Vagina (tissue), 2 donors: ENCODE measurements at regions not wholly inside any gene's neighbourhood (a gene's known extent, or its start where the extent isn't known, plus 50 kb on each side); places are given as distances from the start of the nearest gene placed in this dataset.

Source experiments
- CTCF ChIP-seq, 3 experiments: fragments of 450-650 bp in 2 of 3; fragments of 200-600 bp in 1 of 3; sonication (generic) in 1 of 3; IDR thresholded peaks; one replicate each; pipeline ENCODE4 v1.5.1; 2017 to 2019; ENCODE audit warnings: antibody characterized with exemption in 3 of 3, mild to moderate bottlenecking in 2 of 3, moderate library complexity in 2 of 3
- POLR2AphosphoS5 ChIP-seq, 2 donors: sonication (generic); formaldehyde crosslinking; IDR thresholded peaks; one replicate each; pipeline ENCODE4 v1.9.0; 2017; ENCODE audit warnings: antibody characterized with exemption in 2 of 2, mild to moderate bottlenecking in 2 of 2, low read depth in 1 of 2; ENCODE audit not compliant: insufficient read depth in 1 of 2

GRCh38 chr1:99146129-99146848 lies 118.0 kb upstream of the PLPPR4 start:
- TF ChIP-seq POLR2AphosphoS5 (IDR thresholded peaks at IDR 0.05; ENCODE audit: insufficient read depth in 1 of 2, low read depth in 1 of 2) (no peak), CTCF (IDR thresholded peaks at IDR 0.05) (no peak)
